Progenitor cell of endocrine pancreas (in vitro differentiated cells): ENCODE measurements at regions not wholly inside any gene's neighbourhood (a gene's known extent, or its start where the extent isn't known, plus 50 kb on each side); places are given as distances from the start of the nearest gene placed in this dataset.

ENCODE experiments used
- DNase-seq: peaks from one replicate; pipeline ENCODE4 v3.0.0; 2021; ENCODE audit warnings: low spot score; ENCODE audit not compliant: unreplicated experiment
- H3K27ac Mint-ChIP-seq: 2 replicates; pipeline ENCODE4 v1.8.0; 2021; ENCODE audit warnings: mild to moderate bottlenecking, moderate library complexity, mixed read lengths
- H3K27me3 Mint-ChIP-seq: 2 replicates; pipeline ENCODE4 v1.8.0; 2021; ENCODE audit warnings: mixed read lengths
- H3K36me3 Mint-ChIP-seq: 2 replicates; pipeline ENCODE4 v1.8.0; 2022; ENCODE audit warnings: mixed read lengths; ENCODE audit not compliant: insufficient read depth
- H3K4me1 Mint-ChIP-seq: 2 replicates; pipeline ENCODE4 v1.8.0; 2021; ENCODE audit warnings: low read depth, mixed read lengths
- H3K4me3 Mint-ChIP-seq: 2 replicates; pipeline ENCODE4 v1.8.0; 2021; ENCODE audit warnings: low read depth, mild to moderate bottlenecking, moderate library complexity, mixed read lengths
- H3K9me3 Mint-ChIP-seq: 2 replicates; pipeline ENCODE4 v1.8.0; 2021; ENCODE audit warnings: low read depth, mixed read lengths
- TF ChIP-seq, protein P1 (sequence below): fragments of 200-600 bp; sonication (generic); IDR thresholded peaks from one replicate; pipeline ENCODE4 v1.5.0; 2021; ENCODE audit warnings: antibody characterized with exemption, mild to moderate bottlenecking; ENCODE audit not compliant: unreplicated experiment

DNA sequence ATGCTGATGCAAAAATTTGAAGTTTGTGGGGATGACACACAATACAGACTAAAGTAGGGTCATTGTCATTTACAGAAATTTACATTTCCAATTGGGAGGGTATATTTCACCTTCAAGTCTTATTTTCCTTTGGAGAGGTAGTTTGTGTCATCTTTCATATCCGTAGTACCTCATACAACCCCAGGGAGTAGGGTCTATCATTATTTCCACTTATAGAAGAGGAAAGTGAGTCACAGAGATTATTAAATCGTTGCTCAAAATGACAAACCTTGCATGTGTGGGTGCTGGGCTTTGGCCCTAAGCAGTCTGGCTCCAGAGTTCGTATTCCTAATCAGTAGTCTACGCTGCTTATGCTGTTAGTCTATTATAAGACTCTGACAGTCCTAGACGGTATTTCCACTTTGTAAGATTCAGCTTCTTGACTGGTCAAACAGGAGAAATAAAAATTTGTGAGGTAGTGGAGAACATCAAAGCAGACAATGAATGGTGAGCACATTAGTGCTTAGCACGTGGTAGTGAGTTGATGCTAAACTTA is 516.5 kb downstream of the PCDH7 start:
- no peaks in the 10 kb centered on the region for H3K27me3 Mint-ChIP-seq
- H3K4me3 Mint-ChIP-seq = no peak overlapping the region
- no peak for DNase-seq
- peaks cover 8% of the 10 kb centered on the region for H3K9me3 Mint-ChIP-seq
- no peaks in the 10 kb centered on the region for H3K36me3 Mint-ChIP-seq
- H3K27ac Mint-ChIP-seq = no peak overlapping the region
- H3K4me1 Mint-ChIP-seq = peaks cover 2% of the 10 kb centered on the region
- TF ChIP-seq, protein P1, sequence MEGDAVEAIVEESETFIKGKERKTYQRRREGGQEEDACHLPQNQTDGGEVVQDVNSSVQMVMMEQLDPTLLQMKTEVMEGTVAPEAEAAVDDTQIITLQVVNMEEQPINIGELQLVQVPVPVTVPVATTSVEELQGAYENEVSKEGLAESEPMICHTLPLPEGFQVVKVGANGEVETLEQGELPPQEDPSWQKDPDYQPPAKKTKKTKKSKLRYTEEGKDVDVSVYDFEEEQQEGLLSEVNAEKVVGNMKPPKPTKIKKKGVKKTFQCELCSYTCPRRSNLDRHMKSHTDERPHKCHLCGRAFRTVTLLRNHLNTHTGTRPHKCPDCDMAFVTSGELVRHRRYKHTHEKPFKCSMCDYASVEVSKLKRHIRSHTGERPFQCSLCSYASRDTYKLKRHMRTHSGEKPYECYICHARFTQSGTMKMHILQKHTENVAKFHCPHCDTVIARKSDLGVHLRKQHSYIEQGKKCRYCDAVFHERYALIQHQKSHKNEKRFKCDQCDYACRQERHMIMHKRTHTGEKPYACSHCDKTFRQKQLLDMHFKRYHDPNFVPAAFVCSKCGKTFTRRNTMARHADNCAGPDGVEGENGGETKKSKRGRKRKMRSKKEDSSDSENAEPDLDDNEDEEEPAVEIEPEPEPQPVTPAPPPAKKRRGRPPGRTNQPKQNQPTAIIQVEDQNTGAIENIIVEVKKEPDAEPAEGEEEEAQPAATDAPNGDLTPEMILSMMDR = no peak

GRCh38 chr4:31237233-31237632 is 517.1 kb downstream of the PCDH7 start:
- no peak for DNase-seq
- H3K4me1 Mint-ChIP-seq = peaks cover 2% of the 10 kb centered on the region
- H3K27ac Mint-ChIP-seq = no peak overlapping the region
- no peaks in the 10 kb centered on the region for H3K27me3 Mint-ChIP-seq
- no peaks in the 10 kb centered on the region for H3K36me3 Mint-ChIP-seq
- peaks cover 8% of the 10 kb centered on the region for H3K9me3 Mint-ChIP-seq
- TF ChIP-seq, protein P1 = no peak
- H3K4me3 Mint-ChIP-seq = no peak overlapping the region

DNA sequence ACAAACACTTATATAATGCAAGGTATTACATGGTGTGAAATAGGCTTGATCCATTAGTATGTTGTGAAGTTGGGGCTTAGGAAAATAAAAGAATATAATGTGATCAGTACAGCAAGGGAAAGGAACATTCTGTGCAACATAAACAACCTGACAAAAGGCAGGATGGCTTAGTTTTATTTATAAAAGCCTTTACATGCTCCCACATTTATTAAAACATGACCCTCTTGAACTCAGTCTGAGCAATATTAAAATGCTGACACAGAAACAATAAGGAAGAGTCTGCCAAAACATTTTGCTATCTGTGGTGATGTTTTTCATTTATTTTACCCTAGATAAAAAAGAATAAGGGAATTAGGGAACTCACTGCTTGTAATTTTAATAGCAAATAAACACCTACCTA is 519.7 kb downstream of the PCDH7 start:
- Mint-ChIP-seq H3K27ac (no peak overlapping the region), H3K4me3 (no peak overlapping the region), H3K36me3 (no peaks in the 10 kb centered on the region), H3K27me3 (no peaks in the 10 kb centered on the region), H3K4me1 (peaks cover 2% of the 10 kb centered on the region), H3K9me3 (peaks cover 8% of the 10 kb centered on the region)
- TF ChIP-seq, protein P1 = no peak
- no peak for DNase-seq

- TF ChIP-seq, protein P1 = no peak
- Mint-ChIP-seq H3K4me3 (no peak overlapping the region), H3K9me3 (peaks cover 8% of the 10 kb centered on the region), H3K4me1 (no peaks in the 10 kb centered on the region), H3K36me3 (no peaks in the 10 kb centered on the region), H3K27me3 (no peaks in the 10 kb centered on the region), H3K27ac (no peak overlapping the region)
- no peak for DNase-seq
These were observed 521.4 kb downstream of the PCDH7 start for GRCh38 chr4:31241504-31242106.

GRCh38 chr4:31246856-31247255 is 526.7 kb downstream of the PCDH7 start:
- H3K4me1 Mint-ChIP-seq = no peaks in the 10 kb centered on the region

More at GRCh38 chr4:31246856-31247255, 526.7 kb downstream of the PCDH7 start:
- no peak for DNase-seq
- H3K27ac Mint-ChIP-seq = no peak overlapping the region
- TF ChIP-seq, protein P1 = no peak
- no peaks in the 10 kb centered on the region for H3K9me3 Mint-ChIP-seq
- no peaks in the 10 kb centered on the region for H3K36me3 Mint-ChIP-seq
- no peaks in the 10 kb centered on the region for H3K27me3 Mint-ChIP-seq
- no peak overlapping the region for H3K4me3 Mint-ChIP-seq
